Lung (tissue), 11 donors: ENCODE measurements at regions not wholly inside any gene's neighbourhood (a gene's known extent, or its start where the extent isn't known, plus 50 kb on each side); places are given as distances from the start of the nearest gene placed in this dataset.

Source experiments
- ATAC-seq: fragments of 200-7000 bp; cut with Tn5 transposase; one replicate; pipeline ENCODE4 v1.9.1; 2020; ENCODE audit warnings: moderate number of reproducible peaks; ENCODE audit not compliant: insufficient read depth, low FRiP score
- DNase-seq, 3 donors: peaks; one replicate each; pipeline ENCODE4 v3.0.0-alpha.2; 2013 to 2017
- H3K27ac ChIP-seq, 2 donors: one replicate each; pipeline ENCODE4 v1.5.1; 2013; ENCODE audit warnings: mild to moderate bottlenecking in 2 of 2, moderate library complexity in 2 of 2, control low read depth in 1 of 2, inconsistent platforms in 1 of 2, low read depth in 1 of 2, low read length in 1 of 2
- H3K27me3 ChIP-seq, 3 donors: one replicate each; pipeline ENCODE4 v1.5.1; 2013; ENCODE audit warnings: low read length in 2 of 3; ENCODE audit not compliant: control insufficient read depth in 3 of 3, insufficient read depth in 3 of 3
- H3K36me3 ChIP-seq, 4 donors: one replicate each; pipeline ENCODE4 v1.5.1; 2013; ENCODE audit warnings: low read length in 4 of 4, mild to moderate bottlenecking in 1 of 4, moderate library complexity in 1 of 4; ENCODE audit not compliant: control insufficient read depth in 4 of 4, insufficient read depth in 4 of 4
- H3K4me1 ChIP-seq, 5 donors: one replicate each; pipeline ENCODE4 v1.5.1; 2013; ENCODE audit warnings: low read length in 5 of 5, mild to moderate bottlenecking in 2 of 5, moderate library complexity in 1 of 5; ENCODE audit not compliant: control insufficient read depth in 5 of 5, insufficient read depth in 5 of 5
- H3K4me3 ChIP-seq: one replicate; pipeline ENCODE4 v1.5.1; 2013; ENCODE audit warnings: mild to moderate bottlenecking, control low read depth, moderate library complexity
- H3K9ac ChIP-seq, 2 donors: one replicate each; pipeline ENCODE4 v1.5.1; 2013; ENCODE audit warnings: low read length in 2 of 2, control low read depth in 1 of 2; ENCODE audit not compliant: insufficient read depth in 1 of 2
- H3K9me3 ChIP-seq, 4 donors: one replicate each; pipeline ENCODE4 v1.5.1; 2013; ENCODE audit warnings: low read length in 3 of 4, mild to moderate bottlenecking in 1 of 4, moderate library complexity in 1 of 4; ENCODE audit not compliant: control insufficient read depth in 4 of 4, insufficient read depth in 3 of 4
- CTCF ChIP-seq: IDR thresholded peaks from 2 replicates; pipeline ENCODE4 v1.5.1; 2012; ENCODE audit warnings: mild to moderate bottlenecking; ENCODE audit errors: control extremely low read depth, extremely low read depth
- WGBS, 2 donors: extraction: QIAGEN DNeasy Blood & Tissue Kit; methylation state at CpG; one replicate each; pipeline ENCODE4 v1.1.7; 2013; 5-methylcytosine and 5-hydroxymethylcytosine counted together
- donor health status: control.
- donor health status: control.
- donor health status: Bipolar disorder and iron deficiency.
- donor health status: healthy.
- donor health status: DM: yes; HTN: yes; CAD: no.

- ATAC-seq (no peak), DNase-seq (no peak)
- no peaks in the 10 kb centered on the region for H3K27me3 ChIP-seq
- H3K9ac ChIP-seq = no peak overlapping the region
- no peak for TF ChIP-seq CTCF
- H3K9me3 ChIP-seq = peaks cover 0 to 8% (median 0%) of the 10 kb centered on the region in 4 donors
- no peaks in the 10 kb centered on the region for H3K36me3 ChIP-seq
- H3K4me3 ChIP-seq = no peak overlapping the region
- WGBS, 2 donors = 82 to 89% methylated on average over 12 of the region's 12 CpGs
- no peak overlapping the region for H3K27ac ChIP-seq
- no peaks in the 10 kb centered on the region for H3K4me1 ChIP-seq
Observed at GRCh38 chr12:107948391-107948945, 174.0 kb downstream of the ASCL4 start.

GRCh38 chr12:107951024-107951423 is 176.5 kb downstream of the ASCL4 start:
- no peak overlapping the region for H3K27ac ChIP-seq
- no peaks in the 10 kb centered on the region for H3K27me3 ChIP-seq
- H3K9ac ChIP-seq = no peak overlapping the region
- no peak overlapping the region for H3K4me3 ChIP-seq
- 84 to 89% methylated on average over 2 of the region's 2 CpGs for WGBS, 2 donors
- DNase-seq = no peak
- TF ChIP-seq CTCF = no peak
- peaks cover 0 to 11% (median 0%) of the 10 kb centered on the region in 4 donors for H3K9me3 ChIP-seq
- no peak for ATAC-seq
- no peaks in the 10 kb centered on the region for H3K4me1 ChIP-seq
- no peaks in the 10 kb centered on the region for H3K36me3 ChIP-seq

- no peak for ATAC-seq
- DNase-seq = peak in 1 of 3 donors; percentile 4
- Histone ChIP-seq H3K27ac (no peak overlapping the region), H3K9ac (no peak overlapping the region), H3K4me3 (no peak overlapping the region), H3K4me1 (no peaks in the 10 kb centered on the region), H3K36me3 (no peaks in the 10 kb centered on the region), H3K9me3 (peaks cover 0 to 13% (median 0%) of the 10 kb centered on the region in 4 donors), H3K27me3 (no peaks in the 10 kb centered on the region)
- WGBS, 2 donors = 53 to 72% methylated on average over 6 of the region's 6 CpGs
- TF ChIP-seq CTCF = no peak
Observed at GRCh38 chr12:107955966-107956643, 173.0 kb upstream of the WSCD2 start.
